ENCODE measurements at regions not wholly inside any gene's neighbourhood (a gene's known extent, or its start where the extent isn't known, plus 50 kb on each side); places are given as distances from the start of the nearest gene placed in this dataset.
A peak's percentile ranks its signal among the peaks of the same experiment; 100 is the strongest.

DNA sequence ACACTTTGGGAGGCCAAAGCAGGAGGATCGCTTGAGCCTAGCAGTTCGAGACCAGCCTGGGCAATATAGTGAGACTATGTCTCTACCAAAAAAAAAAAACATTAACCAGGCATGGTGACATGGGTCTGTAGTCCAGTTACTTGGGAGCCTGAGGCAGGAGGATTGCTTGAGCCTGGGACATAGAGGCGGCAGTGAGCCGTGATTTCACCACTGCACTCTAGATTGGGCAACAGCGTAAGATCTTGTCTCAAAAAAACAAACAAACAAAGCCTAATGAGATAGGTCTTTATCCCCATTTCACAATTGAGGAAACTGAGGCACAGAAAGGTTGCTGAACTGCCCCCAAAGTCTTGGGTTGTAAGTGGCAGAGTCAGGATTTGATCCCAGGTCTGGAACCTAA lies 70.5 kb upstream of the RAD23B start:
- no peak for DNase-seq
- Histone ChIP-seq H3K27me3 (replicated peaks) (no peaks in the 10 kb centered on the region), H3K4me3 (ENCODE audit: low read depth, low read length) (no peak overlapping the region), H3K27ac (peak overlapping the region; percentile 80), H3K36me3 (replicated peaks) (no peaks in the 10 kb centered on the region)
- TF ChIP-seq, protein P1, sequence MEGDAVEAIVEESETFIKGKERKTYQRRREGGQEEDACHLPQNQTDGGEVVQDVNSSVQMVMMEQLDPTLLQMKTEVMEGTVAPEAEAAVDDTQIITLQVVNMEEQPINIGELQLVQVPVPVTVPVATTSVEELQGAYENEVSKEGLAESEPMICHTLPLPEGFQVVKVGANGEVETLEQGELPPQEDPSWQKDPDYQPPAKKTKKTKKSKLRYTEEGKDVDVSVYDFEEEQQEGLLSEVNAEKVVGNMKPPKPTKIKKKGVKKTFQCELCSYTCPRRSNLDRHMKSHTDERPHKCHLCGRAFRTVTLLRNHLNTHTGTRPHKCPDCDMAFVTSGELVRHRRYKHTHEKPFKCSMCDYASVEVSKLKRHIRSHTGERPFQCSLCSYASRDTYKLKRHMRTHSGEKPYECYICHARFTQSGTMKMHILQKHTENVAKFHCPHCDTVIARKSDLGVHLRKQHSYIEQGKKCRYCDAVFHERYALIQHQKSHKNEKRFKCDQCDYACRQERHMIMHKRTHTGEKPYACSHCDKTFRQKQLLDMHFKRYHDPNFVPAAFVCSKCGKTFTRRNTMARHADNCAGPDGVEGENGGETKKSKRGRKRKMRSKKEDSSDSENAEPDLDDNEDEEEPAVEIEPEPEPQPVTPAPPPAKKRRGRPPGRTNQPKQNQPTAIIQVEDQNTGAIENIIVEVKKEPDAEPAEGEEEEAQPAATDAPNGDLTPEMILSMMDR (IDR thresholded peaks at IDR 0.05; ENCODE audit: low read depth, low read length, missing control alignments) = no peak
- in situ Hi-C loops (cut with HindIII; ENCODE audit: low pct_ligation_motif_present, low sequenced_read_pairs) = no loop called here

DNA sequence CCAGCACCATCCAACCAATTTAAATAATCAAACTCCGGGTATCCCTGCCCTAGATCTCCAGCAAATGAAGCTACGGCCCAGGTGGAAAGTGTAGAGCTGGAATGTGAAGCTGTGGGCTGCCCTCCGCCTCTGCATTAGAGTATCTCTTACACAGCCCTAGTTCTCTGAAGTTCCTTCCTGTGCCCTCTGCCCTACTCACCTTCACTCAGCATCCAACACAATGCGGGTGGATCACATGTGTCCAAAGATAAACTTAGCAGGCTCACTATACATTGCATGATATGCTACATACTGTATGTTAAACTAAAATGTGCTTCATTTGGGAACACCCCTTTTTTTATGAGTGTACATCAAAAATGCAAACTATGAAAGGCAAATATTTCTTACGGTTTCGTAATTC lies 70.0 kb upstream of the RAD23B start:
- in situ Hi-C loops (cut with HindIII; ENCODE audit: low pct_ligation_motif_present, low sequenced_read_pairs) = no loop called here
- TF ChIP-seq, protein P1 (IDR thresholded peaks at IDR 0.05; ENCODE audit: low read depth, low read length, missing control alignments) = no peak
- peak overlapping the region; percentile 80 for H3K27ac ChIP-seq
- DNase-seq = no peak
- H3K4me3 ChIP-seq (ENCODE audit: low read depth, low read length) = no peak overlapping the region
- no peaks in the 10 kb centered on the region for H3K36me3 ChIP-seq (replicated peaks)
- H3K27me3 ChIP-seq (replicated peaks) = no peaks in the 10 kb centered on the region

GRCh38 chr9:107213561-107214028 lies 69.5 kb upstream of the RAD23B start:
- DNase-seq = peak; percentile 94
- no peak overlapping the region for H3K4me3 ChIP-seq (ENCODE audit: low read depth, low read length)
- peak overlapping the region; percentile 80 for H3K27ac ChIP-seq
- TF ChIP-seq, protein P1 (IDR thresholded peaks at IDR 0.05; ENCODE audit: low read depth, low read length, missing control alignments) = no peak
- no peaks in the 10 kb centered on the region for H3K27me3 ChIP-seq (replicated peaks)
- H3K36me3 ChIP-seq (replicated peaks) = no peaks in the 10 kb centered on the region
- in situ Hi-C loops (cut with HindIII; ENCODE audit: low pct_ligation_motif_present, low sequenced_read_pairs) = no loop called here

DNA sequence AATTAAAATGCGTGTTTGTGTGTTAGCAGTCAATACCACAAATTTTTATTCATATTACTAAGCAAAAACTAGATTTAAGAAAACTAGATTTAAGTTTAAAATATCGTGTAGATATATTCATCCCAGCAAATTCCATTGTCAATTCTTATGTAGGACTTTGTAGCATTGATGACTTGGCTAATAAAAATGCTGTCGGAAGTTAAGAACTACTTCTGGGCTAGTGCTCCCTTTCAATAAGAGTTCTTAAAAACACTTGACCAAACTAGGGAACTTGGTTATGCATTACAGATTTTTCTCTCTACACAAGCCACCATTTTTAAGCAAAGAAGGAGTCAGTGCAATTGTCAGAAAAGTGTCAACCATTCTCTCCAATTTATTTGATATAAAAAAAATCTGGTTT lies 68.7 kb upstream of the RAD23B start:
- DNase-seq = no peak
- in situ Hi-C loops (cut with HindIII; ENCODE audit: low pct_ligation_motif_present, low sequenced_read_pairs) = no loop called here
- TF ChIP-seq, protein P1 (IDR thresholded peaks at IDR 0.05; ENCODE audit: low read depth, low read length, missing control alignments) = no peak
- H3K36me3 ChIP-seq (replicated peaks) = no peaks in the 10 kb centered on the region
- no peak overlapping the region for H3K4me3 ChIP-seq (ENCODE audit: low read depth, low read length)
- H3K27me3 ChIP-seq (replicated peaks) = no peaks in the 10 kb centered on the region
- H3K27ac ChIP-seq = peak overlapping the region; percentile 80

DNA sequence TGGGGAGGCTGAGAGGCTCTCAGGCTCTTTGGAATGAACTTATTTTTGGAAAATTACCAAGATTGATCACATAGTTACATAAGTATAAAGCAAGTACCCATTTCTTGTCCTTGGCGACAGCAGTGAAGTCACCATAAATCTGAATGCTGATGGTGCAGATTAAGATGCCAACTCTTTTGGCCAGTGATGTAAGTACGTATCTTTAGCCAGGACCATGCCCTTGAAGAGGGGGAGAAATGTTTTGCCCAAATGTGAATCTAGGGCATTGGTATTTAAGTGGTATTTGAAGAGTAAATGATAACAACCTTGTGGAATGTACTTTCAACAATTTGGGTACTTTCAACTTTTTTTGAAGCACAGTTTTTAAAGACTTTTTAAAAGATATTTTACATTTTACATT lies 68.2 kb upstream of the RAD23B start:
- H3K27ac ChIP-seq = peak overlapping the region; percentile 80
- no peak for DNase-seq
- H3K4me3 ChIP-seq (ENCODE audit: low read depth, low read length) = no peak overlapping the region
- no peaks in the 10 kb centered on the region for H3K27me3 ChIP-seq (replicated peaks)
- in situ Hi-C loops (cut with HindIII; ENCODE audit: low pct_ligation_motif_present, low sequenced_read_pairs) = no loop called here
- no peaks in the 10 kb centered on the region for H3K36me3 ChIP-seq (replicated peaks)
- TF ChIP-seq, protein P1 (IDR thresholded peaks at IDR 0.05; ENCODE audit: low read depth, low read length, missing control alignments) = no peak

DNA sequence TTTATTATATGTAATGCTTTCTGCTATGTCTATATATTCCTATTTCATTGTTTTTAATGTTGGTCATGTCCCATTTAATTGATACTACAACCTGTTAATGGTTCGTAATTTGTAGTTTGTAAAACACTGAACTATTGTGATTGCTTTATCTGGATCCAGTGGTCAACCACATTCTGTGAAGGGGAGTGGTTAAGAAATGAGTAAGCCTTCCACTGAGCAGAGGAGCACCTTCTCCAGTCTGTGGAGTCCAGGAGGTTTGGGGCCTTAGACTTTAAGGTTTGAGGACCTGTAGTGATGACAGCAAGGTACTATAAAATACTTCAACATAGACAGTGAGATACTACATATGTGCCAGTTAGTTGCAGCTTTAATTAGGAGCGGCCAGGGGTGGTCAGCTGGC lies 67.7 kb upstream of the RAD23B start:
- in situ Hi-C loops (cut with HindIII; ENCODE audit: low pct_ligation_motif_present, low sequenced_read_pairs) = no loop called here
- Histone ChIP-seq H3K27ac (peak overlapping the region; percentile 80), H3K36me3 (replicated peaks) (no peaks in the 10 kb centered on the region), H3K4me3 (ENCODE audit: low read depth, low read length) (no peak overlapping the region), H3K27me3 (replicated peaks) (no peaks in the 10 kb centered on the region)
- TF ChIP-seq, protein P1 (IDR thresholded peaks at IDR 0.05; ENCODE audit: low read depth, low read length, missing control alignments) = no peak
- peak; percentile 65 for DNase-seq
